Esophagus (tissue), 2 donors: ENCODE measurements at regions not wholly inside any gene's neighbourhood (a gene's known extent, or its start where the extent isn't known, plus 50 kb on each side); places are given as distances from the start of the nearest gene placed in this dataset.

Source experiments
- H3K27ac ChIP-seq, 2 donors: one replicate each; pipeline ENCODE4 v1.5.1; 2013; ENCODE audit warnings: low read depth in 2 of 2, mild to moderate bottlenecking in 2 of 2, inconsistent platforms in 1 of 2, low read length in 1 of 2, moderate library complexity in 1 of 2
- H3K27me3 ChIP-seq, 2 donors: one replicate each; pipeline ENCODE4 v1.6.1; 2013; ENCODE audit warnings: low read length in 2 of 2, control low read depth in 1 of 2, mild to moderate bottlenecking in 1 of 2; ENCODE audit not compliant: insufficient read depth in 2 of 2, control insufficient read depth in 1 of 2
- H3K36me3 ChIP-seq, 2 donors: one replicate each; pipeline ENCODE4 v1.6.1; 2013; ENCODE audit warnings: low read length in 1 of 2; ENCODE audit not compliant: control insufficient read depth in 2 of 2, insufficient read depth in 2 of 2
- H3K4me1 ChIP-seq, 2 donors: one replicate each; pipeline ENCODE4 v1.6.1; 2013; ENCODE audit warnings: low read length in 1 of 2; ENCODE audit not compliant: control insufficient read depth in 2 of 2, insufficient read depth in 2 of 2
- H3K4me3 ChIP-seq, 2 donors: one replicate each; pipeline ENCODE4 v1.5.1; 2013; ENCODE audit warnings: low read length in 2 of 2, mild to moderate bottlenecking in 2 of 2, low read depth in 1 of 2, moderate library complexity in 1 of 2
- H3K9me3 ChIP-seq, 2 donors: one replicate each; pipeline ENCODE4 v1.6.1; 2013; ENCODE audit warnings: mild to moderate bottlenecking in 2 of 2, low read depth in 1 of 2, low read length in 1 of 2, moderate library complexity in 1 of 2; ENCODE audit not compliant: control insufficient read depth in 2 of 2, insufficient read depth in 1 of 2
- WGBS, 2 donors: extraction: QIAGEN DNeasy Blood & Tissue Kit; methylation state at CpG; one replicate each; pipeline ENCODE4 v1.1.7; 2013; 5-methylcytosine and 5-hydroxymethylcytosine counted together
- donor health status: healthy with polysubstance abuse.
- donor health status: Bipolar disorder and iron deficiency.

DNA sequence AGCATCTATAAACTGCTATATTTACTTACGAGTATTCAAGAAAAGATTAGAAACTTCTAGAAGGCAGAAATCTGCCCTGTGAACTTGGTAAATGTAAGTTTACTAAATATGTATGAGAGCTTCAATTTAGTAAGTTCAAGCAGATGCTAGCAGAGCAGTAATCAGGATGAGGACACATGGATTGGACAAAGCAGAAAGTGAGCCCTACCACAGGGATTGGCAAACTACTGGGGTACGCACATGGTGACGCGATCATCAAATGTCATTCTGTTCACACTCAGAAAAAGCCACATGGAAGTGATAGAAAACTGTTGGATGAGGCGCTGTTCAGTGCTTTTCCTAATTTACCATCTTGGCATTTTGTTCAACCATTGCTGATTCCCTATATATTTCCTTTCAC, 360.2 kb upstream of the ZNF385D start:
- Histone ChIP-seq H3K27me3 (no peaks in the 10 kb centered on the region), H3K4me3 (no peak overlapping the region), H3K27ac (no peak overlapping the region), H3K9me3 (no peaks in the 10 kb centered on the region), H3K36me3 (no peaks in the 10 kb centered on the region), H3K4me1 (no peaks in the 10 kb centered on the region)
- WGBS, 2 donors, result 75% methylated on average over 5 of the region's 5 CpGs

DNA sequence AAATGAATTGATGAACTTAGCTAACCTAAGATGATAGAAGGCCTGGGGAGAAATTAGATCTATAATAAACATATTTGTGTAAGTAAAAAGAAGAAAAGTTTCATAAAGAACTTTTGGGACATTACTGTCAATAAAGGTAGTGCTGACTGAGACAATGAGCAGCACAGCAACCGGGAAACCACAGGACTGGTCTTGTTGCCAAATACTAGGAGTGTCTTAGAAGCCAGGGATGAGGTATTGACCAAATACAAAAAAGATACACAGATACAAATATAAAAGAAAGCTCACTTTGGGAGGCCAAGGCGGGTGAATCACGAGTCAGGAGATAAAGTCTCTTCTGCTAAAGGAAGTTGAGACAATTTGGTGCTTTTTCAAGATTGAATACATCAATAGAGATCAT, 362.4 kb upstream of the ZNF385D start:
- H3K27ac ChIP-seq, result no peak overlapping the region
- H3K27me3 ChIP-seq, result no peaks in the 10 kb centered on the region
- no peaks in the 10 kb centered on the region for H3K36me3 ChIP-seq
- H3K4me1 ChIP-seq, result no peaks in the 10 kb centered on the region
- 60 to 69% methylated on average over 3 of the region's 3 CpGs for WGBS, 2 donors
- H3K4me3 ChIP-seq, result no peak overlapping the region
- H3K9me3 ChIP-seq, result no peaks in the 10 kb centered on the region

DNA sequence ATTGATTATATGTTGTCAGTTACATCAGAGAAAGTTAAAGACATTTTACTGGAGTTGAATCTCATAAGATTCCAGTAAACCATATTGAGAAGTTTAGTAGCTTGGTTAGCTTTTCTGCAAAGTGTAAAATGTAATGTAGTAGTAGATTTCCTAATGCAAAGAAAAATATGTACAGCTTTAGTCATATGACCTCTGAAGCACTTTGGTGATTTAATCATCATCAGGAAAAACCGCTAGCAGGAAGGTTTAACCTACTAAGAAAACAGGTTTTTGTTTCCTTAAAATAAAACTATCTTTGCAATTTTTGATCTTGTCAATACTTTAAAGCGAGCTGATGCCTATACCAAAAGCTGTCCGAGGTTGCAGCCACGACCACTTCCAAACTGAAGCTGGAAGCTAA, 364.6 kb upstream of the ZNF385D start:
- Histone ChIP-seq H3K9me3 (no peaks in the 10 kb centered on the region), H3K27ac (no peak overlapping the region), H3K27me3 (no peaks in the 10 kb centered on the region), H3K4me1 (no peaks in the 10 kb centered on the region), H3K4me3 (no peak overlapping the region), H3K36me3 (no peaks in the 10 kb centered on the region)
- 80 to 82% methylated on average over 4 of the region's 4 CpGs for WGBS, 2 donors

DNA sequence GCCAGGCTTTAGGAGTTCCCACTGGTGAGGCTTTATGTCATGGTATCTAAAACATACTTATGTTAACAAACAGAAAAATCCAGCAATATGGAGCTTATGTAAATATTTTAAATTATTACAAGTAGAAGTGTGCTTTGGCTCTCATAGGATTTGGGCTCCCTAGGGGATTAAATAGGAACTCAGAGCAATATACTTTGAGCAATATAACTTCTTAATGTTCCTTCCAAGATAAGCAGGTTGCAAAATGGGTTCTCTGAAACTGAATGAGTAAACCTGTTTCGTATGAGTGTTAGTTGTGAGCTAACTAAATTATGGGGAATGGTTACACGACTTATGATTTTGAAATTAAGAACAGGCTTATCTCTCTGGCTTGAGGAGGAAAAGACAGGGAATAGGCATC, 366.1 kb upstream of the ZNF385D start:
- WGBS, 2 donors, result 75 to 84% methylated on average over 2 of the region's 2 CpGs

DNA sequence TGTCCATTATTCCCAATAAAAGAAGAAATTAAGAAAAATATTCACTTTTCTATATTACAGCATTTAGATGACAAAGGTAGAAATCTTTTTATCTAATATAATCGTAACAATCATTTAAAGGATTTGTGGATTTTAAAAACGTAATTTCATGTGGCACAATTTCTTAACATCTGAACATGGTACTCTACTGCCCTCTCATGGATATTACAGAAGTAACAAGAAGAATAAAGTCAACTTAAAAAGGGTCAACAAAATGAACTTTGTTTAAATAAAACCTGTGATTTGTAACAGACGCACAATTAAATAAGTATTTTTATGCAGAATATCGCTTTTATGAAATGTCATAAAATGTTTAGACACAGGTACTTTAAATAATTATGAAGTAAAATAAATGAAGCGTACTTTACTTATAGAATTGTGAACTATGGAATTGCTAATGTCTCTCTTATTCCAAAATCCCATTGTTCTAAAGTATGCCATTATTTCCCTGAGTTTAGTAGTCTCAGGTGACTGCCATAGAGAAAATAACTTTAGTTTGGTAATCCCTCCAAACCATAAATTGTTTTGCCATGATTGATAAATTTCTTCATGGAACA, 366.8 kb upstream of the ZNF385D start:
- 24 to 29% methylated on average over 5 of the region's 5 CpGs for WGBS, 2 donors
- Histone ChIP-seq H3K9me3 (no peaks in the 10 kb centered on the region), H3K4me1 (no peaks in the 10 kb centered on the region)

More for the DNA sequence above, 366.1 kb upstream of the ZNF385D start:
- H3K4me3 ChIP-seq, result no peak overlapping the region
- H3K4me1 ChIP-seq, result no peaks in the 10 kb centered on the region
- H3K27me3 ChIP-seq, result no peaks in the 10 kb centered on the region
- no peaks in the 10 kb centered on the region for H3K9me3 ChIP-seq
- no peaks in the 10 kb centered on the region for H3K36me3 ChIP-seq
- no peak overlapping the region for H3K27ac ChIP-seq

DNA sequence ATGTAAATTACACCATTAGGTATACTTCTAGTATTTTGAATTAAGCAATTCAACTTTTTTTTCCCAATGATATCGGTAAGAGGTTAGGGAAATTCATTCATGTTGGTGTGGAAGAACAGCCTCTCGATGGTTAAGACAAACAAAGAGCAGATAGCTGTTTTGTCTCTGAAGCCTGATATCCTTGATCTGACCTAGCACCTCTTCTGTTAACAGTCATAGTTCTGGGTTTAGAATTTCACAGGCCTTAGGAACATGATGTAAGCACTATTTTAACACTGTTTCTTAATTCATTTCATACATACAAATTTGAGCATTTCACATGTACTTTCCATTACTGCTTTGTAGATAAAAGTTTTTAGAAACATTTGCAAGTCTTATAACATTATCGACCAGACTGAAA, 367.5 kb upstream of the ZNF385D start:
- no peaks in the 10 kb centered on the region for H3K4me1 ChIP-seq
- no peaks in the 10 kb centered on the region for H3K27me3 ChIP-seq
- no peak overlapping the region for H3K4me3 ChIP-seq
- no peak overlapping the region for H3K27ac ChIP-seq
- 68 to 71% methylated on average over 3 of the region's 3 CpGs for WGBS, 2 donors
- no peaks in the 10 kb centered on the region for H3K36me3 ChIP-seq
- H3K9me3 ChIP-seq, result no peaks in the 10 kb centered on the region

More for the DNA sequence above, 366.8 kb upstream of the ZNF385D start:
- H3K4me3 ChIP-seq, result no peak overlapping the region
- no peaks in the 10 kb centered on the region for H3K27me3 ChIP-seq
- H3K36me3 ChIP-seq, result no peaks in the 10 kb centered on the region
- H3K27ac ChIP-seq, result no peak overlapping the region

DNA sequence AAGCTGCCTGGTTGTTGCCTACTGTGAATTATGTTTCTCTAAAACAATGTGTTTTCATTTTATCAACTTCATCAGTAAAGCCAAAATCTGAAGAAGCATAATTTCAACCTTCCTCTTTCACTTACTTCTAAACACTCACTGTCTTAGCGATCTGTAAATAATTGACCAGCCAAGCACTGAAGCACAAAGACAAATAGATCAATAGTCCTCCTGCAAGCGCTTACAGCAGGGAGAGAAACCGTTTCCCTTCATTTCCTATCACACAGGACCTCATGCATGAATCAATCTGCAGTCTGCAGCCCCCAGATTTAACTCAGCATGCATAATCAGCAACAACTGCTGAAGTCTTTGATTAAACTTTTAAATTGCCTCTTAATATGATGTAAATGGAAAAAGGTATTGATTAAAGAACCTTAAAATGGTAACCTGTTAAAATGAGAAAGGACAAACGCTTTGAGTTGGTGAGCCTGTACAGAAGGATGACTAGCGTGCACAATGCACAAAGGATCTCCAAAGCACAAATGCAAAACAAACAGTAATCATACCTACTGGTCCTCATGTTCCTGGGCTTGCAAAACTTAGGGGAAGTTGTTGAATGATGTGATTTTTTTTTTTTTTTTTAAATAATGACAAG, 370.2 kb upstream of the ZNF385D start:
- WGBS, 2 donors, result 42 to 59% methylated on average over 5 of the region's 5 CpGs
- no peaks in the 10 kb centered on the region for H3K36me3 ChIP-seq
- no peaks in the 10 kb centered on the region for H3K4me1 ChIP-seq
- H3K27ac ChIP-seq, result no peak overlapping the region
- H3K27me3 ChIP-seq, result no peaks in the 10 kb centered on the region
- H3K9me3 ChIP-seq, result no peaks in the 10 kb centered on the region
- H3K4me3 ChIP-seq, result no peak overlapping the region

DNA sequence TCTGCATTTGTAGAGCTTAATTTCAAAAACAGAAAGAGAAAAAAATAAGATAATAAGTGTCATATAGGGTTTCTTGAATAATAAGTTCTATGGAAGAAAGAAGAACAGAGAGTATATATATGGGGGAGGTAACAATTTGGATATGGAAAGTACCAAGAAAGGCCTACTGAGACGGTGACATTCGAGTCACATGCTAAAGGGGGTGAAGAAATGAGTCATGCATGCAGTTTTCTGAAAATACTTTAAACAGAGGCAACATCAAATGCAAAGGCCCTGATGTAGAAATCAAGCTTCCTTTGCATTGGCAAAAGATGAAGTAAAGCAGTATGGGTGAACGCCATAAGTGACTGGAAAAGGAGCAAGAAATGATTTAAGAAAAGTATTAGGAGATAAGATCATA, 371.6 kb upstream of the ZNF385D start:
- WGBS, 2 donors, result 68 to 74% methylated on average over 3 of the region's 3 CpGs
- Histone ChIP-seq H3K36me3 (no peaks in the 10 kb centered on the region), H3K4me3 (no peak overlapping the region), H3K4me1 (no peaks in the 10 kb centered on the region), H3K27ac (no peak overlapping the region), H3K9me3 (no peaks in the 10 kb centered on the region), H3K27me3 (no peaks in the 10 kb centered on the region)

DNA sequence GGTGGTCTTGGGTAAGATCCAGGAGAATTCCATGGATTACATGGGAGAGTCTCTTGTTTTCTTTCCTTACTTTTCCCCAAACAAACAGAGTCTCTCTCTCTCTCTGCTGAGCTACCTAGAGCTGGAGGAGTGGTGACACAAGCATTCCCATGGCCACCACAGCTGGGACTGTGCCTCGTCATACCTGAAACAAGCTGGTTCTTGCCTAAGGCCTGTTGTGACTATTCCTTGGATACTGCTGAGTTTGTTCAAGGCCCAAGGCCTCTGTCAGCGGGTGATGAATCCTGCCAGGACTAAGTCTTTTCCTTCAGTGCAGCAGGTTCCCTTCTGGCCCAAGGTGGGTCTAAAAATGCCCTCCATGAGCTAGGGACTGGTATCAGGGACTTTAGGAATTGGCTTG, 378.1 kb upstream of the ZNF385D start:
- H3K4me3 ChIP-seq, result no peak overlapping the region
- no peaks in the 10 kb centered on the region for H3K9me3 ChIP-seq
- no peak overlapping the region for H3K27ac ChIP-seq
- WGBS, 2 donors, result 65 to 77% methylated on average over 2 of the region's 2 CpGs
- H3K27me3 ChIP-seq, result no peaks in the 10 kb centered on the region
- no peaks in the 10 kb centered on the region for H3K4me1 ChIP-seq
- no peaks in the 10 kb centered on the region for H3K36me3 ChIP-seq

DNA sequence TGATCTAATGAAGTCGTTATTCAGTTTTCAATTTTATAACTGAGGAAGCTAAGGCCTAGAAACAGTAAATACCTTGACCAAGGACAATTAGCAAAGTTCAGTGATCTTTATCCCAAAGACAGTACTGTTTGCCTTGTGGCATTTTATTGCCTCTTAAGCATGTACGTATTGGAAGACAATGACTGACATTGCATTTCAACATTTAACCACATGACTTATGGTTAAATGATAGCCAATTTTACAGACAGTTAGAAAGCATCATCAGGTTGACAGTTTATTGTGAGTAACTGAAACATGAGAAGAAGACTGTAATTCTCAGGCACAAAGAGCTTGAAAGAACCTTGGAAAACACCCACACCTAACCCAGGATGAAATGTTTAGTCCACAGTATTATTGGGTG, 390.8 kb upstream of the ZNF385D start:
- WGBS, 2 donors, result 58 to 71% methylated on average over 2 of the region's 2 CpGs
- H3K4me1 ChIP-seq, result no peaks in the 10 kb centered on the region

More for the DNA sequence above, 390.8 kb upstream of the ZNF385D start:
- Histone ChIP-seq H3K36me3 (no peaks in the 10 kb centered on the region), H3K27ac (no peak overlapping the region), H3K4me3 (no peak overlapping the region), H3K27me3 (no peaks in the 10 kb centered on the region), H3K9me3 (no peaks in the 10 kb centered on the region)
